ENCODE measurements at regions not wholly inside any gene's neighbourhood (a gene's known extent, or its start where the extent isn't known, plus 50 kb on each side); places are given as distances from the start of the nearest gene placed in this dataset.

DNA sequence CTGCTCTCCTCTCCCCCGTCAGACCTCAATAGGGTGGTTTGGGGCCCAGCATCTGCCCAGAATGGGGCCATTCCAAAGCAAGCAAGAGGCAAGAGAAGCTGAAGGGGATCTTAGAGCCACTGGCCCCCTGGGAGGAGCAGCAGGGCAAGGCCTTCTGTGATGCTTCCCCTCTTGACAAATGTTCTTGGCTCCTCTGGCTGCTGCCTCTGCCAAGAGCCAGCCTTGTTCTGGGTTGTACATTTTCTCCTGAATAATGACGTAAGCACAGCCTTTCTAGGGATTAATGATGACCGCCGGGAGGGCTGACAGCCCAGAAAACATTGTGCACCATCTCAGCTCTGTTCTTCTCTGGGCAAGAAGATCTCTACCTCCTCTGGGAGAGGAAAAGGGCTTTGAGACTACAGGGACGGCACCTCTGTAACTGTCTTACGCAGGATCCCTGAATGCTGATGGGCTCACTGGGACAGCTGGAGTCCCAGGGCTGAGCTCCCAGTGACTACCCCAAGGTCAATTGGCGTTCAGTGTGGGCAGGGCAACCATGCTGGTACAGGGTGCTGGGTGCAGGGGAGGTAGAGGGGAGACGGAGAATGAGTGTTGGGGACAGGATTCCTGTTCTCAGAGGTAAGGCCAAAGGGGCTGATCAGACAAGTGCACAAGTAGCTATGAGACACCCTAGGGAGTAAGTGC lies 253.3 kb downstream of the FAM43A start:
- TF ChIP-seq, protein P1, sequence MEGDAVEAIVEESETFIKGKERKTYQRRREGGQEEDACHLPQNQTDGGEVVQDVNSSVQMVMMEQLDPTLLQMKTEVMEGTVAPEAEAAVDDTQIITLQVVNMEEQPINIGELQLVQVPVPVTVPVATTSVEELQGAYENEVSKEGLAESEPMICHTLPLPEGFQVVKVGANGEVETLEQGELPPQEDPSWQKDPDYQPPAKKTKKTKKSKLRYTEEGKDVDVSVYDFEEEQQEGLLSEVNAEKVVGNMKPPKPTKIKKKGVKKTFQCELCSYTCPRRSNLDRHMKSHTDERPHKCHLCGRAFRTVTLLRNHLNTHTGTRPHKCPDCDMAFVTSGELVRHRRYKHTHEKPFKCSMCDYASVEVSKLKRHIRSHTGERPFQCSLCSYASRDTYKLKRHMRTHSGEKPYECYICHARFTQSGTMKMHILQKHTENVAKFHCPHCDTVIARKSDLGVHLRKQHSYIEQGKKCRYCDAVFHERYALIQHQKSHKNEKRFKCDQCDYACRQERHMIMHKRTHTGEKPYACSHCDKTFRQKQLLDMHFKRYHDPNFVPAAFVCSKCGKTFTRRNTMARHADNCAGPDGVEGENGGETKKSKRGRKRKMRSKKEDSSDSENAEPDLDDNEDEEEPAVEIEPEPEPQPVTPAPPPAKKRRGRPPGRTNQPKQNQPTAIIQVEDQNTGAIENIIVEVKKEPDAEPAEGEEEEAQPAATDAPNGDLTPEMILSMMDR (IDR thresholded peaks at IDR 0.05; ENCODE audit: borderline replicate concordance, extremely low read depth, low read length, poor library complexity, severe bottlenecking): no peak
- TF ChIP-seq EZH2 (IDR thresholded peaks at IDR 0.05; ENCODE audit: borderline replicate concordance, low read depth, low read length, severe bottlenecking): no peak
